Uterus (tissue), 3 donors: ENCODE measurements at regions not wholly inside any gene's neighbourhood (a gene's known extent, or its start where the extent isn't known, plus 50 kb on each side); places are given as distances from the start of the nearest gene placed in this dataset.

Experiments
- DNase-seq, 2 donors: peaks; one replicate each; pipeline ENCODE4 v3.0.0-alpha.2; 2019 to 2020
- H3K27ac ChIP-seq, 2 donors: fragments of 200-600 bp; sonication (generic); 1 replicate in 1 of 2; 2 replicates in 1 of 2; pipeline ENCODE4 v1.5.1; 2016 to 2018
- H3K27me3 ChIP-seq, 2 donors: fragments of 200-600 bp; sonication (generic); one replicate each; pipeline ENCODE4 v1.5.1; 2018 to 2019; ENCODE audit warnings: control low read depth in 1 of 2
- H3K36me3 ChIP-seq, 2 donors: fragments of 200-600 bp; sonication (generic); one replicate each; pipeline ENCODE4 v1.5.1; 2019; ENCODE audit warnings: control low read depth in 1 of 2
- H3K4me1 ChIP-seq, 2 donors: fragments of 200-600 bp; sonication (generic); one replicate each; pipeline ENCODE4 v1.5.1; 2018 to 2019; ENCODE audit warnings: control low read depth in 1 of 2
- H3K4me3 ChIP-seq, 2 donors: fragments of 200-600 bp; sonication (generic); 1 replicate in 1 of 2; 2 replicates in 1 of 2; pipeline ENCODE4 v1.5.1; 2018 to 2019; ENCODE audit warnings: mild to moderate bottlenecking in 1 of 2
- H3K9me3 ChIP-seq, 2 donors: fragments of 200-600 bp; sonication (generic); one replicate each; pipeline ENCODE4 v1.5.1; 2019; ENCODE audit warnings: control low read depth in 1 of 2
- CTCF ChIP-seq, 4 experiments: fragments of 200-600 bp in 2 of 4; fragments of 450-650 bp in 2 of 4; sonication (generic) in 2 of 4; IDR thresholded peaks; one replicate each; pipeline ENCODE4 v1.5.1; 2016 to 2019; ENCODE audit warnings: antibody characterized with exemption in 4 of 4, mild to moderate bottlenecking in 2 of 4, moderate library complexity in 1 of 4
- POLR2A ChIP-seq, 2 donors: fragments of 450-650 bp; IDR thresholded peaks; one replicate each; pipeline ENCODE4 v1.6.1; 2016; ENCODE audit warnings: antibody characterized with exemption in 2 of 2, mild to moderate bottlenecking in 1 of 2, moderate library complexity in 1 of 2
- intact Hi-C: fragments of 100-400 bp; cut with DNase I; formaldehyde crosslinking; loops from one replicate; pipeline ENCODE4 v1.15.1; 2023; ENCODE audit warnings: low total_unique reads
- donor health status: DM: yes; HTN: yes; CAD: no.

- H3K4me3 ChIP-seq = no peak overlapping the region
- H3K27ac ChIP-seq = no peak overlapping the region
- no peak for TF ChIP-seq POLR2A (IDR thresholded peaks at IDR 0.05)
- no peak for TF ChIP-seq CTCF (IDR thresholded peaks at IDR 0.05)
- intact Hi-C loops = no loop called here
- H3K27me3 ChIP-seq = no peaks in the 10 kb centered on the region
- H3K4me1 ChIP-seq = no peaks in the 10 kb centered on the region
- H3K9me3 ChIP-seq = no peaks in the 10 kb centered on the region
- no peak for DNase-seq
- H3K36me3 ChIP-seq = no peaks in the 10 kb centered on the region
These were observed 56.1 kb upstream of the NKAIN2 start for GRCh38 chr6:123747515-123747914.

GRCh38 chr6:123745895-123746294, 57.8 kb upstream of the NKAIN2 start:
- Histone ChIP-seq H3K27ac (no peak overlapping the region), H3K27me3 (no peaks in the 10 kb centered on the region), H3K36me3 (no peaks in the 10 kb centered on the region), H3K4me1 (no peaks in the 10 kb centered on the region), H3K4me3 (no peak overlapping the region), H3K9me3 (no peaks in the 10 kb centered on the region)
- no peak for TF ChIP-seq CTCF (IDR thresholded peaks at IDR 0.05)
- no peak for TF ChIP-seq POLR2A (IDR thresholded peaks at IDR 0.05)
- intact Hi-C loops = no loop called here
- no peak for DNase-seq

GRCh38 chr6:123744840-123745239, 58.8 kb upstream of the NKAIN2 start:
- Histone ChIP-seq H3K36me3 (no peaks in the 10 kb centered on the region), H3K27ac (no peak overlapping the region), H3K4me3 (no peak overlapping the region), H3K27me3 (no peaks in the 10 kb centered on the region), H3K4me1 (no peaks in the 10 kb centered on the region), H3K9me3 (no peaks in the 10 kb centered on the region)
- TF ChIP-seq CTCF (IDR thresholded peaks at IDR 0.05) (no peak), POLR2A (IDR thresholded peaks at IDR 0.05) (no peak)
- intact Hi-C loops = no loop called here
- DNase-seq = no peak

- Histone ChIP-seq H3K36me3 (no peaks in the 10 kb centered on the region), H3K9me3 (no peaks in the 10 kb centered on the region), H3K4me3 (no peak overlapping the region), H3K4me1 (no peaks in the 10 kb centered on the region), H3K27me3 (no peaks in the 10 kb centered on the region), H3K27ac (no peak overlapping the region)
- no peak for DNase-seq
- intact Hi-C loops = no loop called here
- TF ChIP-seq CTCF (IDR thresholded peaks at IDR 0.05) (no peak), POLR2A (IDR thresholded peaks at IDR 0.05) (no peak)
These were observed 61.0 kb upstream of the NKAIN2 start for GRCh38 chr6:123742626-123743025.

- intact Hi-C loops = no loop called here
- DNase-seq = no peak
- Histone ChIP-seq H3K36me3 (no peaks in the 10 kb centered on the region), H3K27ac (no peak overlapping the region), H3K4me3 (no peak overlapping the region), H3K27me3 (no peaks in the 10 kb centered on the region), H3K4me1 (no peaks in the 10 kb centered on the region), H3K9me3 (no peaks in the 10 kb centered on the region)
- no peak for TF ChIP-seq POLR2A (IDR thresholded peaks at IDR 0.05)
- TF ChIP-seq CTCF (IDR thresholded peaks at IDR 0.05) = no peak
These were observed 70.5 kb upstream of the NKAIN2 start for GRCh38 chr6:123733180-123733579.
